HG03196 (cell line): ENCODE measurements at regions not wholly inside any gene's neighbourhood (a gene's known extent, or its start where the extent isn't known, plus 50 kb on each side); places are given as distances from the start of the nearest gene placed in this dataset.
"Not testable (repeated sequence)": the region's sequence is repeated elsewhere in the genome, so short reads cannot be mapped to it uniquely, and the experiment has no call there.

Experiments used
- ATAC-seq: cut with Tn5 transposase; IDR thresholded peaks from one replicate; pipeline ENCODE4 v1.9.1; 2021; ENCODE audit not compliant: unreplicated experiment

GRCh38 chr2:15750822-15751329, 159.2 kb downstream of the DDX1 start:
- no peak for ATAC-seq

- ATAC-seq, result no peak
Observed at GRCh38 chr2:15751477-15751876, 159.8 kb downstream of the DDX1 start.

GRCh38 chr2:15752552-15753232, 161.0 kb downstream of the DDX1 start:
- no peak for ATAC-seq

GRCh38 chr2:15753233-15753798, 161.6 kb downstream of the DDX1 start:
- ATAC-seq, result no peak

- no peak for ATAC-seq
Observed at GRCh38 chr2:15753811-15754702, 162.4 kb downstream of the DDX1 start.

- ATAC-seq, result no peak
Observed at GRCh38 chr2:15754703-15755099, 163.0 kb downstream of the DDX1 start.

- no peak for ATAC-seq
Observed at GRCh38 chr2:15755528-15755927, 163.9 kb downstream of the DDX1 start.

- no peak for ATAC-seq
Observed at GRCh38 chr2:15756011-15756550, 164.4 kb downstream of the DDX1 start.

- ATAC-seq, result no peak
Observed at GRCh38 chr2:15756882-15757819, 165.5 kb downstream of the DDX1 start.

GRCh38 chr2:15757820-15758586, 166.3 kb downstream of the DDX1 start:
- no peak for ATAC-seq

- no peak for ATAC-seq
Observed at GRCh38 chr2:15758848-15759247, 167.2 kb downstream of the DDX1 start.

GRCh38 chr2:15759385-15759784, 167.7 kb downstream of the DDX1 start:
- ATAC-seq, result no peak

GRCh38 chr2:15759791-15760190, 168.1 kb downstream of the DDX1 start:
- not testable (repeated sequence) for ATAC-seq

- ATAC-seq, result no peak
Observed at GRCh38 chr2:15760232-15760910, 168.7 kb downstream of the DDX1 start.

- ATAC-seq, result no peak
Observed at GRCh38 chr2:15761056-15761455, 169.4 kb downstream of the DDX1 start.

GRCh38 chr2:15761910-15762309, 170.2 kb downstream of the DDX1 start:
- ATAC-seq, result no peak

GRCh38 chr2:15762449-15762848, 170.8 kb downstream of the DDX1 start:
- no peak for ATAC-seq

- ATAC-seq, result no peak
Observed at GRCh38 chr2:15763106-15763821, 171.6 kb downstream of the DDX1 start.
